HEK293T (cell line): ENCODE measurements at regions not wholly inside any gene's neighbourhood (a gene's known extent, or its start where the extent isn't known, plus 50 kb on each side); places are given as distances from the start of the nearest gene placed in this dataset.

Experiments used
- BHLHE40 ChIP-seq: fragments of 450-650 bp; IDR thresholded peaks from 2 replicates; pipeline ENCODE4 v1.6.1; 2016; ENCODE audit warnings: mild to moderate bottlenecking, moderate library complexity, borderline replicate concordance
- CTBP1 ChIP-seq: fragments of 450-650 bp; IDR thresholded peaks from 2 replicates; pipeline ENCODE4 v1.6.1; 2016; ENCODE audit warnings: borderline replicate concordance
- ELF4 ChIP-seq: fragments of 450-650 bp; IDR thresholded peaks from 2 replicates; pipeline ENCODE4 v1.6.1; 2017; ENCODE audit warnings: antibody characterized with exemption
- FOXA1 ChIP-seq: fragments of 450-650 bp; IDR thresholded peaks from 2 replicates; pipeline ENCODE4 v1.6.1; 2016; ENCODE audit warnings: mild to moderate bottlenecking
- FOXK2 ChIP-seq: fragments of 450-650 bp; IDR thresholded peaks from 2 replicates; pipeline ENCODE4 v1.6.1; 2016; ENCODE audit warnings: mild to moderate bottlenecking
- FOXM1 ChIP-seq: fragments of 450-650 bp; IDR thresholded peaks from 2 replicates; pipeline ENCODE4 v1.6.1; 2017; ENCODE audit warnings: mild to moderate bottlenecking, borderline replicate concordance
- HDGF ChIP-seq: fragments of 450-650 bp; IDR thresholded peaks from 2 replicates; pipeline ENCODE4 v1.6.1; 2017; ENCODE audit warnings: antibody characterized with exemption, borderline replicate concordance
- L3MBTL2 ChIP-seq: fragments of 450-650 bp; conservative IDR thresholded peaks from 2 replicates; pipeline ENCODE4 v1.6.1; 2016; ENCODE audit warnings: mild to moderate bottlenecking
- LEF1 ChIP-seq: fragments of 450-650 bp; IDR thresholded peaks from 2 replicates; pipeline ENCODE4 v1.6.1; 2017; ENCODE audit warnings: mild to moderate bottlenecking, borderline replicate concordance
- PKNOX1 ChIP-seq: fragments of 450-650 bp; IDR thresholded peaks from 2 replicates; pipeline ENCODE4 v1.6.1; 2016
- SP1 ChIP-seq: fragments of 450-650 bp; IDR thresholded peaks from 2 replicates; pipeline ENCODE4 v1.6.1; 2017
- TARDBP ChIP-seq: fragments of 450-650 bp; IDR thresholded peaks from 2 replicates; pipeline ENCODE4 v1.6.1; 2016

- no peak for TF ChIP-seq FOXA1
- TF ChIP-seq LEF1 = no peak
- no peak for TF ChIP-seq L3MBTL2
- no peak for TF ChIP-seq CTBP1
- TF ChIP-seq SP1 = no peak
- TF ChIP-seq FOXM1 = no peak
- no peak for TF ChIP-seq HDGF
- TF ChIP-seq PKNOX1 = no peak
- TF ChIP-seq BHLHE40 = no peak
- no peak for TF ChIP-seq FOXK2
- TF ChIP-seq ELF4 = no peak
- TF ChIP-seq TARDBP = no peak
Measured at GRCh38 chr5:176152930-176153311, 85.3 kb upstream of the SIMC1 start.
